Fibroblast of skin of left biceps (primary cell): ENCODE measurements at regions not wholly inside any gene's neighbourhood (a gene's known extent, or its start where the extent isn't known, plus 50 kb on each side); places are given as distances from the start of the nearest gene placed in this dataset.

Experiments
- DNase-seq, 2 experiments: peaks; one replicate each; pipeline ENCODE4 v3.0.0-alpha.2; 2013; ENCODE audit warnings: low read depth in 2 of 2

- no peak for DNase-seq
These were observed 79.6 kb upstream of the UQCRFS1 start for GRCh38 chr19:29292562-29292961.

DNA sequence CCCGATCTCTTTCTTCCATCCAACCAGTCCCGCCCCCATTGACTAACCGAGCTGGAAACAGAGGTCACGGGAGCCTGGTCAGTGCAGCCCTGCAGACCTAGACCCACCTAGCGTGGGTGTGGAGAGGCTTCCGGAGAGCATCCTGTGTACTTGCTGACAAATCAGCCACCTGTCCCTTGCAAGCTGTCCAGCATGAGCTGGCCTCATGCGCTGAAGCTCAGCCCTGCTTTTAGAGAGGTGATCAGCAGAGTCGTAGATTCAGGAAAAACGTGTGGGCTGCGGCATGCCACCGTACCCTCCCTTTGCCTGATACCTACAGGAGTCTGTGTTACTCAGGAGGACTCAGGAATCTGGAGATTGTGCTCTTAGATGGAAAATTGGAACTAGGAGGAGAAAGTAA, 80.3 kb upstream of the UQCRFS1 start:
- no peak for DNase-seq

DNA sequence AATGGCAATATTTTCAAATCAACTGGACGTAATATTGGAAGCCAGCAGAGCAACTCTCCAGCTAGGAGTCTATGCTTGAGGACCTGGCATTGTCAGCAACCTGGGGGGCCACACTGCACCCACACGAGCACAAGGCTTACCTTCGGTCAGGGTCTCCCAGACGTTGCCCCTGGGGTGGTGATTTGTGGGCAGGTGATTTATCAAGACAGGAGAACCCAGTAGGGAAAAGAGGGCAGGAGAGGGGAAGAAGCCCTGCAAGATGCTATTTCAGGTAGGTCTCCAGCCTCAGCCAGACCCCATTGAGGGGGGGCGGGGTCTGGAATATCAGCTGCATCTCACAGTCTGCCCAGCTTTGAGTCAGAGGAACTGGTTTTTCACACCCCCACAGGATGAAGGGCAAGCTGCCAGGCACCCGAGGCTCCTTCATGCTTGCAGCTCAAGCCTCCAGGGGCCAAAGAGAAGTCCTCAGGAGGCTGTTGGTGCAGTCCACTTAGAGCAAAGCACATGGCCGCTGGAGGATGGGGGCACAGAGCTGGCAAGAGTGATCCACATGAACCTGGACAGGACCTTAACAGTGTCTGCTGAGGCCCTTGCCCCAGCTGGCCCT, 80.9 kb upstream of the UQCRFS1 start:
- no peak for DNase-seq

- DNase-seq: peak; percentile 5
These were observed 81.4 kb upstream of the UQCRFS1 start for GRCh38 chr19:29294343-29294811.

- no peak for DNase-seq
These were observed 82.3 kb upstream of the UQCRFS1 start for GRCh38 chr19:29295285-29295684.

GRCh38 chr19:29297381-29297780, 84.4 kb upstream of the UQCRFS1 start:
- DNase-seq: no peak

DNA sequence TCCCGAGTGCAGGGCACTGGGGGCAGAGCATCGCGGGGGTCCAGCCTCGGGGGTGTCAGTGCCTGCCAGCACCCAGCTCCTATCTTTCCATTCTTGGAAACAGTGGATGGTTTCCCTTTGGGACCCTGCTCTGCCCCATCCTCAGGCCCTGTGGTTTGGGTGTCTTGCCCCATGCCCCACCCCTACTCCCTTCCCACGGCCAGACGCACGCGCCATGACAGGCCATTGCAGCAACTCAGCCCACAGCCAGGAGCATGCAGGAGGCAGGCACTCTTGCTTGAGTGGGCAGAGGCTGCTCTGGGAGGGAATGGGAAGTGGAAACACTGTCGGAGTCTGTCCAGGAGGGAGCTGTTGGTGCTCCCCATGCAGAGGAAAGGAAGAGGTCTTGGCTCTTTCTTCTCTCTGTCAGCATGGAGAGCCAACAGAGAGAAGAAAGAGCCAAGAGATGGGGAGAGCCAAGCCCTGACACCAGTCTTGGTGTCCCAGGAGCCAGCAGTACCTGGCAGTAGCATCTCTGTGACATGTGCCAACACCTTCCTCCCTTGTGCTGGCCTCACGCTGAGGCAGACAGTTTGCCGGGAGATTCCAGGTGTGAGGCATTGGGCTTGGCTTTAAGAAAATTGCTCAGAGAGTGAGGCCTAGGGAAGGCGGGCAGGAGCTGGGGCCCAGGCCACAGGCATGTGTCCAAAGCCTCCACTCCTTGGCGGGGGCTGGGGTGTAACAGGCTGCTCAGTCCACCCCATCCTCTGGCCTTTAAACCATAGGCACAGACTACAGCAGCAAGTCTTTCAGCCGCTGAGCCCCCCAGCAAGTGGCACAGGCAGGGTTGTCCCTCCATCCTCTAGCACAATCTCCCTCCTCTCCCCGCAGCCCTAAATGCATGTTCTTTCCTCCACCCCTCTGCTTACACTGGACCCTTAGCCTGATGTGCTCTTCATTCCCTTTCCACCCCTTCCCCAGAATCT, 86.7 kb upstream of the UQCRFS1 start:
- no peak for DNase-seq

GRCh38 chr19:29302002-29302928, 89.3 kb upstream of the UQCRFS1 start:
- DNase-seq: no peak

GRCh38 chr19:29303069-29303718, 90.2 kb upstream of the UQCRFS1 start:
- DNase-seq: no peak

GRCh38 chr19:29303719-29304090, 90.8 kb upstream of the UQCRFS1 start:
- DNase-seq: no peak

DNA sequence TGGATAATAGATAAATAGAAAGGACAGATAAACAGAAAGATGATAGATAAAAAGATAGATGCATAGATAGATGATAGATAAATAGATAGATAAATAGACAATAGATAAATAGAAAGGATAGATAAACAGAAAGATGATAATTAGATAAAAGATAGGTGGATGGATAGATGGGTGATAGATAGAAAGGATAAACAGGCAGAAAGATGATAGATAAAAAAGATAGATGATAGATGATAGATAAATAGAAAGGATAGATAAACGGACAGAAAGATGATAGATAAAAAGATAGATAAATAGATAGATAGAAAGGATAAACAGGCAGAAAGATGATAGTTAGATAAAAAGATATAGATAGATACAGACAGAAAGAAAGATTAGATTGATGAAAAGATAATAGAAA, 92.3 kb upstream of the UQCRFS1 start:
- DNase-seq: no peak

GRCh38 chr19:29308977-29309590, 96.1 kb upstream of the UQCRFS1 start:
- no peak for DNase-seq

DNA sequence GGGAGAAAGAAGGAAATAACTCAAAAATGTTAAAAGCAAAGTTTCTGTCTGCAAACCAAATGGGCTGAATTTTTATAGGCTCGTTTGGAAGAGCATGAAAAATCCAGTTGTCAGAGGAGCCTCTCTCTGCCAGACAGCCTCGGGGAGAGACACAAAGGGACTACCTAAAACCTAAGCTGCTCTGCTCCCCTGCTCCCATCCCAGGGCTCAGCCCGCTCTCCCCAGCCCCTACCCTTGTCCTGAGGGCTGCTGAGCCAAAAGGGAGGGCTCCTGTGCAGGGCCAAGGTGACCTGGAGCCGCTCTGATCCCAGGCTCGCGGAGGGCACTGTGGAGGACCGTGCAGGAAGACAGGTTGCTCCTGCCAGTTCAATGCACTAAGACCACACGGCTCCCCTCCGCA, 96.7 kb upstream of the UQCRFS1 start:
- DNase-seq: no peak

DNA sequence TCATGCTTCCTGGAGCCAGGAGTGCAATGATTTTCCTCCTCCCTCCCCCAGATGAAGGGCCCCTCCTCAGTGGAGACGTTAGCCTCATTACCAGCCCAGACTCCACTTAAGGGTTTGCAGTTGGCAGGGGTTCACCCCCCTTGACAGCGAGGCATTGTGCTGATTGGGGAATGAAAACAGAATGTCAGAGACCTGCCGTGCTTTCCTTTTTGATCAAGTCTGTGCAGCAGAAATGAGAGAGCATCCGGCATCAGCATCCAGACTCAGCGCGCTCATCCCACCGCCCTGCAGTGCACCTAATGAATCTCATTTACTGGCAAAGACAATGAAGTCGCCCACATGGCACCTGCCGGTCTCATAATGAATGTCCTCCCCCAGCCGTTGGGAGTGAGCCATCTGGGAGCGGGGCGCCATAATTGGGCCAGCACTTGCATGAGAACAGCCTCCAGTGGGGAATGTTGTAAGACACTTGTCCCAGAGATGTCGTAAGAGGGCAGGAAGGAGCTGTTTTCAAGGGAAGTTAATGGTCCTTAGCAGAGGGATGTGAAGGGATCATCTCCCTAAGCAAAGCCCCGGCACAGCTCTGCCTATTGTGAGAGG, 98.3 kb upstream of the UQCRFS1 start:
- DNase-seq: no peak

DNA sequence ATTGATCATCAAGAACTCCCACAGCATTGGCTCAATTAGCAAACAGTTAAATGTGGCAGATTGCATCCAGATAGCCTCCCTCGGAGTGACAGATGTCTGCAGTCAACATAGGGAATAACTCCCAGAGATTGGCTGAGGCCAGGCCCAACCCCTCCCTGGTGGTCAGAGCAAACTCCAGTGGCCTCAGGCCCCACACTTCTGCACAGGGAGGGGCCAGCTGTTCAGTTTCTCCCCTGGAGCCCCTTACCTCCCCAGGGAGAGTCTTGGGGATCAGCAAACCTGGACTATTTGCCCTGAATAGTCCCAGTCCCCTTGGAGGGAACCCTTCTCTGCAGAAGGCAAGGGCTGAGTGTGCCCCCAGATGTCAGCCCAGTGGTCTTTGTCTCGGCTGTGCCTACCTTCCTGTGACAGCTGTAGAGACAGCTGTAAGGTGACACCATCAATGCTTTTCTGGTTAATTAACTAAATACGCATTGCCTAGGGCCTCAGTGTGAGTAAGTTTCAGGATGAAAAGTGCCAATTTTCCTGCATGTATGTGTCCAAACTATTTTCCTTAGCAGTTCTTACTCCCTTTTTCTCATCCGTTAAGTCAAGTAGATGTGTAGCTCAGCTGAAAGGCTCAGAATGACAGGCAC, 102.7 kb upstream of the UQCRFS1 start:
- DNase-seq: no peak

DNA sequence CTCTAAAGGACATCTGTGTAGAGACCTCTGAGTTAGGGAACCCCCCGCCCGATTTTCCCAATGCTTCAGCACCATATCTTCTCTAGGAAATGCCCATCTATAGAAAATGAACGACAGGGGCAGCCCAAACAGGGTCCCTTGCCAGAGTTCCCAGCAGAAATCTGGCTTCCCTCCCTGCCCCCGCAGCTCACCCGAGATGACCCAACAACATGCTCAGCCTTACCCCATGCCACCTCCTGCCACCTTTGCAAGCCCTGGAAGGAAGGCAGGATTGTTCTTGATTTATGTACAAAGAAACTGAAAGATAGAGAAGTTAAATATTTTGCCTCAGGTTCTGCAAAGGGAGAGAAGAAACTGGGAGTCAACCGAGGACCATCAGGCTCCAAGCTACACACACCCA, 105.6 kb upstream of the UQCRFS1 start:
- DNase-seq: no peak

DNA sequence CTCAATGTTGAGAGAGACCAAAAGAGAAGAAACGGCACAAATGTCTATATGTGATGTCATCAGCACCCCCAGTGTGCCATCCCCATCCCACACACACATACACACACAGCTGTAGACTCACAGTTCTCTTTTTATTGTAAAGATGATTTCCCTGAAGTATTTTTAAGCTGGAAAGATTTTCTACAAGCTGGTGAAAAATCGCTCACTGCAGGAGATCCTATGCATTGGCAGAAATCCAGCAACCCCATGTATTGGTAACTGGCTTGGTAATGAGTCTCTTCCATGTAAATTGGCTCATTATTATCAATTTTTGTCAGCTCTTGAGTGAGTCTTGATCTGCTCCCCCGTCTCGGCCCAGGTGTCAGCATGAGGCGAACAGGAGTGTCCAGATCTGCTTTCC, 107.1 kb upstream of the UQCRFS1 start:
- DNase-seq: no peak

GRCh38 chr19:29320618-29321017, 107.7 kb upstream of the UQCRFS1 start:
- no peak for DNase-seq

- DNase-seq: no peak
These were observed 108.2 kb upstream of the UQCRFS1 start for GRCh38 chr19:29321116-29321515.

DNA sequence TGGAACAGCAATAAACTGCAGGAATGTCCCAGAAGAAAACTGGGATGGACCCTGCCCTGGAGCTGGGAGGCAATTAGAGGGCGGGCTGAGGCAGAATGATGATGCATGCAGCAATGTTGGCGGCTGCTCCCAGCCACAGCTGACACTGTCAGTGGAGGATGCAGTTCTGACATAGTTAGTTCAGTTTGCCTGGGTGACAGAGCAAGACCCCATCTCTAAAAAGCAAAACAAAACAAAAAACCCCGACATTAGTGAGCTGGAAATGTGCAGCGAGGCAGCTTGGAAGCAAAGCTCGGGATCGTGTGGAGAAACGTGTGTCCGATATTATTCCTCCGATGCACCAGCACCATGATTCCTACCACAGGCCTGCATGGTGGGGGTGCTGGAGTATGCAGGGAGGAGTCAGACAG, 110.1 kb upstream of the UQCRFS1 start:
- no peak for DNase-seq
